ENCODE measurements at regions not wholly inside any gene's neighbourhood (a gene's known extent, or its start where the extent isn't known, plus 50 kb on each side); places are given as distances from the start of the nearest gene placed in this dataset.

DNA sequence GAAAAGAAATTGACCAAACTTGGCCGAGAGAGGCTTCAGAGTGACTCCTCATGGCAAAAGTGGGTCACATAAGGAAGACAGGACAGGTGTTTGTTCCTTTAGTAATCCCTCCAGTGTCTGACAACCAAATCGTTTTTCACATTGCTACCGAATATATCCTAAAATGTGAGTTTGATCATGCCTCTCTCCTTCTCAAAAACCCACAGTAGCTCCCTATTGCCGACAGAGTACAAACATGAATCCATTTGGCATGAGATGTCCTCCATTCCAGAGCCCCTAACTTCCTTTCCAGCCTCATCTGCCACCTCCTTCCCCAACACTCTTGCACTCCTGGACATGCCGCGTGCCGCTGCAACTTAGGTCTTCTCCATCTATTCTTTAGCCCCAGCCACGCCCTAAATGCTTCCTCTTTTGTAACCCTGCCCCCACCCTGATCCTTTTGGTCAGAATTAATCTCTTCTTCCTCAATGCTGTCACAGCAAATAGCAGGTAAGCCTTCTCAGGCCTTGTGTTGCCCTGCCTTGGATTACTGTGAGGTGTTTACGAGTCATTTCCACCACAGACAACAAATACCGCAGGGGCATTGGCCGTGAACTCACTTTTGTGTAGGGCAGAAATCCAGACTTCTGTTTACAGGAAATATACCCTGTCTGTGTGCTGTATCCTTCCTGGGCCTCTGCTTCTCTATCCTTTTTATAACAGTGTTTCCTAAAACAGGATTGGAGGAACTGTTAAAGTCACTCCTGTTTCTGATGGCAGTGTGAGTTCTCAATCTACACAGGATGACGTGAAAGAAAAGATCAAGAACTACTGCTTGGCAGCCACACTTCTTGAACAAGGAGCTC lies 66.0 kb upstream of the FTH1 start:
- no peaks in the 10 kb centered on the region for H3K9me2 ChIP-seq (replicated peaks; ENCODE audit: control insufficient read depth, low read length)
- no peaks in the 10 kb centered on the region for H4K20me1 ChIP-seq (ENCODE audit: control insufficient read depth, insufficient read depth, low read depth, low read length)
- no peaks in the 10 kb centered on the region for H3K79me2 ChIP-seq (ENCODE audit: control insufficient read depth, low read length)
- H3K4me3 ChIP-seq (ENCODE audit: low read length) = no peak overlapping the region
- H3K4me1 ChIP-seq (ENCODE audit: control insufficient read depth, low read length) = no peaks in the 10 kb centered on the region
- H3K9me3 ChIP-seq (ENCODE audit: control insufficient read depth, insufficient read depth, low read length) = no peaks in the 10 kb centered on the region
- no peak overlapping the region for H3K4me2 ChIP-seq (ENCODE audit: low read length)
- no peak overlapping the region for H3K27ac ChIP-seq (ENCODE audit: low read depth, low read length)
- H3K27me3 ChIP-seq (ENCODE audit: control insufficient read depth, low read length) = peaks cover 12% of the 10 kb centered on the region
- no peaks in the 10 kb centered on the region for H3K36me3 ChIP-seq (ENCODE audit: control insufficient read depth, low read length)
- no peaks in the 10 kb centered on the region for H3F3A ChIP-seq (ENCODE audit: control insufficient read depth, insufficient read depth)
- no peak for TF ChIP-seq EZH2phosphoT487 (IDR thresholded peaks at IDR 0.05; ENCODE audit: borderline replicate concordance, low read length)
- TF ChIP-seq, protein P1, sequence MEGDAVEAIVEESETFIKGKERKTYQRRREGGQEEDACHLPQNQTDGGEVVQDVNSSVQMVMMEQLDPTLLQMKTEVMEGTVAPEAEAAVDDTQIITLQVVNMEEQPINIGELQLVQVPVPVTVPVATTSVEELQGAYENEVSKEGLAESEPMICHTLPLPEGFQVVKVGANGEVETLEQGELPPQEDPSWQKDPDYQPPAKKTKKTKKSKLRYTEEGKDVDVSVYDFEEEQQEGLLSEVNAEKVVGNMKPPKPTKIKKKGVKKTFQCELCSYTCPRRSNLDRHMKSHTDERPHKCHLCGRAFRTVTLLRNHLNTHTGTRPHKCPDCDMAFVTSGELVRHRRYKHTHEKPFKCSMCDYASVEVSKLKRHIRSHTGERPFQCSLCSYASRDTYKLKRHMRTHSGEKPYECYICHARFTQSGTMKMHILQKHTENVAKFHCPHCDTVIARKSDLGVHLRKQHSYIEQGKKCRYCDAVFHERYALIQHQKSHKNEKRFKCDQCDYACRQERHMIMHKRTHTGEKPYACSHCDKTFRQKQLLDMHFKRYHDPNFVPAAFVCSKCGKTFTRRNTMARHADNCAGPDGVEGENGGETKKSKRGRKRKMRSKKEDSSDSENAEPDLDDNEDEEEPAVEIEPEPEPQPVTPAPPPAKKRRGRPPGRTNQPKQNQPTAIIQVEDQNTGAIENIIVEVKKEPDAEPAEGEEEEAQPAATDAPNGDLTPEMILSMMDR (IDR thresholded peaks at IDR 0.05; ENCODE audit: low read depth, low read length, poor library complexity, severe bottlenecking) = no peak

DNA sequence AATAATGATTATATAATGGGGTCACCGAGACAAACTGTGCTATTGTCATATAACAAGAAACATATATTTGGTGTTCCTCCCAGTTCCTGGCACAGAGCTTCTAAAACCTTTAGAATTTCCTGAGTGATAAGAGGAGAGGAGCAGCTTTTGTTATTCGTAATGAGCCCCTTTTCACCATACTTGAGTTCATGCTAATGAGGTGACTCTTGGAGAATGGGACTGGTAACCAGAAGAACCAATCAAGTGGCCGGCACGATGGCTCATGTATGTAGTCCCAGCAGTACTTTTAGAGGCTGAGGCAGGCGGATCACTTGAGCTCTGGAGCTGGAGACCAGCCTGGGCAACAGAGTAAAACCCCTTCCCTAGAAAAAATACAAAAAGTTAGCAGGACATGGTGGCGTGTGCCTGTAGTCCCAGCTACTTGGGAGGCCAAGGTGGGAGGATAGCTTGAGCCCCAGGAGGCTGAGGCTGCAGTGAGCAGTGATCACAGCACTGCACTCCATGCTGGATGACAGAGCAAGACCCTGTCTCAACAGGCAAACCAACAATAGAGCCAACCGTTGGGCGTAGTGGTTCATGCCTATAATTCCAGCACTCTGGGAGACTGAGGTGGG lies 62.7 kb upstream of the FTH1 start:
- H3K27me3 ChIP-seq (ENCODE audit: control insufficient read depth, low read length) = peaks cover 13% of the 10 kb centered on the region; the same call in 1 of the 2 replicates
- no peak overlapping the region for H3K27ac ChIP-seq (ENCODE audit: low read depth, low read length)
- H3K79me2 ChIP-seq (ENCODE audit: control insufficient read depth, low read length) = no peaks in the 10 kb centered on the region
- H3K4me2 ChIP-seq (ENCODE audit: low read length) = no peak overlapping the region
- TF ChIP-seq, protein P1 (IDR thresholded peaks at IDR 0.05; ENCODE audit: low read depth, low read length, poor library complexity, severe bottlenecking) = no peak
- TF ChIP-seq EZH2phosphoT487 (IDR thresholded peaks at IDR 0.05; ENCODE audit: borderline replicate concordance, low read length) = no peak
- H4K20me1 ChIP-seq (ENCODE audit: control insufficient read depth, insufficient read depth, low read depth, low read length) = no peaks in the 10 kb centered on the region
- H3K9me2 ChIP-seq (replicated peaks; ENCODE audit: control insufficient read depth, low read length) = no peaks in the 10 kb centered on the region
- H3K4me3 ChIP-seq (ENCODE audit: low read length) = no peak overlapping the region
- H3K36me3 ChIP-seq (ENCODE audit: control insufficient read depth, low read length) = no peaks in the 10 kb centered on the region
- H3F3A ChIP-seq (ENCODE audit: control insufficient read depth, insufficient read depth) = no peaks in the 10 kb centered on the region
- H3K4me1 ChIP-seq (ENCODE audit: control insufficient read depth, low read length) = no peaks in the 10 kb centered on the region
- H3K9me3 ChIP-seq (ENCODE audit: control insufficient read depth, insufficient read depth, low read length) = no peaks in the 10 kb centered on the region

DNA sequence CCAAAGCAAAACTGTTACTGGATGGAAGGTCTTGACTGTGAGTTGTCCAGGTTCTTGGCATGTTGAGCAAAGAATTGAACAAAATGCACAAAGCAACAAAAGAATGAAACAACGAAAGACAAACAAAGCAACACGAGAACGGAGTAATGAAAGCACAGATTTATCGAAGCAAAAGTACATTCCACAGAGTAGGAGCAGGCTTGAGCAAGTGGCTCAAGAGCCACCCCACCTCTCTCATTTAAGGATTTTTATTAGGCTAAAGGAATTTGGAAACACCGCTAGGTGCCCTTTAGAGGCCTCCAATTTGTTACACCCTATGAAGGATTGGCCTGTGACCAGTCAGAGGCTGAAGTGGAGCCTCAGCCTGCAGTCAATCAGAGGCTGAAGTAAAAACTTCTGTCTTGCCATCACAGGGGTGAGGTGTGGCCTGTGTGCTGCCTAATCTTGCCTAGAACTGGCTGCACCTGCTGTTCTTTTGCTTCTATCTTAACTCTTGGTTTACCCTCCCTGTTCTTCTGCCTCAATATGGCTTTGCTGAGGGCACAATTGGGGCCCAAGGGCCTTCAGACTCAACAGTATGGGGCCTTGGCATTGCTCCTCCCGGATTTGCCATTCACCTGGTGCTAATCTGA lies 59.4 kb upstream of the FTH1 start:
- TF ChIP-seq EZH2phosphoT487 (IDR thresholded peaks at IDR 0.05; ENCODE audit: borderline replicate concordance, low read length) = no peak
- TF ChIP-seq, protein P1 (IDR thresholded peaks at IDR 0.05; ENCODE audit: low read depth, low read length, poor library complexity, severe bottlenecking) = no peak
- Histone ChIP-seq H3K9me2 (replicated peaks; ENCODE audit: control insufficient read depth, low read length) (no peaks in the 10 kb centered on the region), H3K4me2 (ENCODE audit: low read length) (no peak overlapping the region), H3K27ac (ENCODE audit: low read depth, low read length) (no peak overlapping the region), H3K4me3 (ENCODE audit: low read length) (no peak overlapping the region), H3K79me2 (ENCODE audit: control insufficient read depth, low read length) (no peaks in the 10 kb centered on the region), H3F3A (ENCODE audit: control insufficient read depth, insufficient read depth) (no peaks in the 10 kb centered on the region), H3K27me3 (ENCODE audit: control insufficient read depth, low read length) (peaks cover 8% of the 10 kb centered on the region), H3K36me3 (ENCODE audit: control insufficient read depth, low read length) (no peaks in the 10 kb centered on the region), H3K9me3 (ENCODE audit: control insufficient read depth, insufficient read depth, low read length) (no peaks in the 10 kb centered on the region; the same call in 1 of the 2 replicates), H3K4me1 (ENCODE audit: control insufficient read depth, low read length) (no peaks in the 10 kb centered on the region), H4K20me1 (ENCODE audit: control insufficient read depth, insufficient read depth, low read depth, low read length) (no peaks in the 10 kb centered on the region)

Measured in DOHH2 (cell line).